ENCODE measurements at regions not wholly inside any gene's neighbourhood (a gene's known extent, or its start where the extent isn't known, plus 50 kb on each side); places are given as distances from the start of the nearest gene placed in this dataset.

DNA sequence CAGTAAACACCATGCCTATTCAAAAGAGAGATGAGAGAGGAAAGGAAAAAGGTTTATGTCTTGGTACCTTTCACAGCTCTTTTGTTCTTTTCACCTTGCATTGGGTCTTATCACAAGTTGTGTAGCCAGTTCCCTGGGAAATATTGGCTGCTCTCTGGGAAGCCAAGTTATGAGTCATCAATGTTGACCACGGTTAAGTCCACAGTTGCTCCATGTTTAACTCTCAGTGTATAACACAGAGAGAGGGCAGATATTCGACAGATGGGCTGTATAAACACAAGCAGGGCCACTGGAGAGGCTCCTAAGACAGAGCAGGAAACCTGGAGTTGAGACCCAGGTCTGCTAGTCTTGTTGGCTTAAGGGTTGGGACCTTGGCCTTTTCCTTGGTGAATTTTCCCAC is 718.6 kb downstream of the QKI start:
- H3K4me3 ChIP-seq (ENCODE audit: control insufficient read depth, low read depth, low read length), result no peak overlapping the region
- TF ChIP-seq CTCF (IDR thresholded peaks at IDR 0.05; ENCODE audit: control insufficient read depth, insufficient read depth, low read depth, low read length, missing control alignments), result no peak
- DNase-seq (ENCODE audit: low read depth), result no peak

GRCh38 chr6:164130585-164130984 is 716.1 kb downstream of the QKI start:
- TF ChIP-seq CTCF (IDR thresholded peaks at IDR 0.05; ENCODE audit: control insufficient read depth, insufficient read depth, low read depth, low read length, missing control alignments), result no peak
- no peak for DNase-seq (ENCODE audit: low read depth)

DNA sequence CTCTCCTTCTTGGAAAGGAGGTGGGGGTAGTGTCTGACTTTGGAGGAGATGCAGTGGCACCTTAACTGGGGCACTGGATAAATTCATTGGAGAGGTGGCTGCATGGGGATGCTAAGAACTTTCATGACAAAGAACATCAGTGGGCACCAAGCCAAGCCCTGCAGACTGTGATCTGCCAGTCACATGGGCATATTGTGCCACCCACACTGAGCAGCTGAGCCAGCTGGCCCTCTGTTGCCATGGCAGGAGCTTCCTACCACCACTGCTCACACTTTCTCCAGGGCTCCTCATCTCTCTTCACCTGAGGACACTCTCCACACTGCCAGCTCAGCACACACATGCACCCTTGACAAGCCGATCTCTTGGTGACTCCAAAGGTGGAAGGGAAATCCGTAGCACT is 715.6 kb downstream of the QKI start:
- no peak overlapping the region for H3K4me3 ChIP-seq (ENCODE audit: control insufficient read depth, low read depth, low read length)
- no peak for TF ChIP-seq CTCF (IDR thresholded peaks at IDR 0.05; ENCODE audit: control insufficient read depth, insufficient read depth, low read depth, low read length, missing control alignments)
- no peak for DNase-seq (ENCODE audit: low read depth)

More at GRCh38 chr6:164130585-164130984, 716.1 kb downstream of the QKI start:
- H3K4me3 ChIP-seq (ENCODE audit: control insufficient read depth, low read depth, low read length), result no peak overlapping the region

- no peak for TF ChIP-seq CTCF (IDR thresholded peaks at IDR 0.05; ENCODE audit: control insufficient read depth, insufficient read depth, low read depth, low read length, missing control alignments)
- no peak overlapping the region for H3K4me3 ChIP-seq (ENCODE audit: control insufficient read depth, low read depth, low read length)
- no peak for DNase-seq (ENCODE audit: low read depth)
Observed at GRCh38 chr6:164129218-164129617, 714.7 kb downstream of the QKI start.

GRCh38 chr6:164128101-164128500 is 713.6 kb downstream of the QKI start:
- DNase-seq (ENCODE audit: low read depth), result no peak
- no peak for TF ChIP-seq CTCF (IDR thresholded peaks at IDR 0.05; ENCODE audit: control insufficient read depth, insufficient read depth, low read depth, low read length, missing control alignments)
- H3K4me3 ChIP-seq (ENCODE audit: control insufficient read depth, low read depth, low read length), result no peak overlapping the region

DNA sequence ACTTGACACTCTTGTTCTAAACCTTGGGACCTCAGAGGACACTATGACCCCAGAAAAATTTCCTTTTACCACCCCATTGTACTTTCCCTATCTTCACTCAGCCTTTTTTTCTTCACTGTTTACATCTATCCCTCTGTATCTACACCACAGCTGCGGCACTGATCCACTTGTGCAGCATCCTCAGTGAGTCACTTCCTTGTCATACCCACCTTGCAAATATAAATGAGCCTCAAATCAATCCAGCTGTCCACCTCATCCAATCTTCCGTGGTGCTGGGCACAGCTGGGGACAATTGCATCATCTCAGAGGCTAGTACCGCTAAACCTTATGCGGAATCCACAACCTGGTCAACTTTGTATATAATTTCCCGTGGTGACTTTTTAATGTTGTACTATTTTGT is 710.5 kb downstream of the QKI start:
- no peak for DNase-seq (ENCODE audit: low read depth)
- no peak for TF ChIP-seq CTCF (IDR thresholded peaks at IDR 0.05; ENCODE audit: control insufficient read depth, insufficient read depth, low read depth, low read length, missing control alignments)
- H3K4me3 ChIP-seq (ENCODE audit: control insufficient read depth, low read depth, low read length), result no peak overlapping the region

DNA sequence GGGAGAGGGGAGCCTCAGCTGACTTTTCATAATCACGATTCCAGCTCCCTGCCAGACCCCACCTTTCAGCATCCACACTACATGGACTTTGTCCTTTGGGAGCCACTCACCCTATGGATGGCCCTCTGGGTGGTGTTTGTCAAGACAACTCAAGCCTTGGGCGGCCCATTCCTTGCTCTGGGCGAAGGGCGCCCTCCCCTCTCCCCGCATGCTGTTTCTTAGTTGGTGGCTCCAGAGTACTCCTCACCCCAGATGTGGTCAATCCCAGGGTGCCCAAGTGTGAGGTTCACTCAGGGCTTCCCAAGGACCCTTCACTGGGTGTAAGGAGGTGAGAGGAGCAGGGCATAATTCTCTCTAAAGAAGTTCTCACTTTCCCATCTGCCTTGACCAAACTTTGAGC is 710.0 kb downstream of the QKI start:
- no peak overlapping the region for H3K4me3 ChIP-seq (ENCODE audit: control insufficient read depth, low read depth, low read length)
- no peak for DNase-seq (ENCODE audit: low read depth)
- no peak for TF ChIP-seq CTCF (IDR thresholded peaks at IDR 0.05; ENCODE audit: control insufficient read depth, insufficient read depth, low read depth, low read length, missing control alignments)

All from AG09309 (cell line).